CD8-positive, alpha-beta memory T cell (primary cell): ENCODE measurements at regions not wholly inside any gene's neighbourhood (a gene's known extent, or its start where the extent isn't known, plus 50 kb on each side); places are given as distances from the start of the nearest gene placed in this dataset.

Experiments used
- CTCF ChIA-PET: fragments of 350-600 bp; sonication (Branson Sonifier 250); formaldehyde crosslinking; loops from one replicate; lab custom pipeline; 2021; ENCODE audit warnings: antibody characterized with exemption; lab: Charles Lee
- POLR2A ChIA-PET: fragments of 350-600 bp; sonication (Branson Sonifier 250); formaldehyde crosslinking; loops from one replicate; lab custom pipeline; 2021; ENCODE audit warnings: antibody characterized with exemption; lab: Charles Lee
- DNase-seq, 5 donors: peaks; one replicate each; pipeline versions ENCODE4 v3.0.0 to v3.0.0-alpha.2; 2020 to 2022; ENCODE audit warnings: mixed read lengths in 1 of 5
- H3K27ac ChIP-seq: one replicate; pipeline ENCODE4 v1.7.0; 2013; ENCODE audit warnings: low read depth, mild to moderate bottlenecking, low read length, moderate library complexity
- H3K27me3 ChIP-seq: 2 replicates; pipeline ENCODE4 v1.7.0; 2013; ENCODE audit warnings: low read length, mild to moderate bottlenecking; ENCODE audit not compliant: insufficient read depth, poor library complexity, severe bottlenecking
- H3K36me3 ChIP-seq: 2 replicates; pipeline ENCODE4 v1.7.0; 2013; ENCODE audit warnings: mild to moderate bottlenecking, low read length, moderate library complexity; ENCODE audit not compliant: insufficient read depth
- H3K4me1 ChIP-seq: 2 replicates; pipeline ENCODE4 v1.7.0; 2013; ENCODE audit warnings: mild to moderate bottlenecking, low read length, moderate library complexity; ENCODE audit not compliant: insufficient read depth
- H3K4me3 ChIP-seq: 2 replicates; pipeline ENCODE4 v1.7.0; 2013; ENCODE audit warnings: mild to moderate bottlenecking, low read length
- H3K9me3 ChIP-seq: 2 replicates; pipeline ENCODE4 v1.7.0; 2013; ENCODE audit warnings: mild to moderate bottlenecking, low read length
- H3K27ac Mint-ChIP-seq, 8 donors: one replicate each; pipeline ENCODE4 v1.8.0; 2020 to 2021; ENCODE audit warnings: mixed read lengths in 8 of 8, mild to moderate bottlenecking in 6 of 8, inconsistent platforms in 3 of 8, moderate library complexity in 3 of 8
- H3K27me3 Mint-ChIP-seq, 2 donors: one replicate each; pipeline ENCODE4 v1.8.0; 2020 to 2021; ENCODE audit warnings: mixed read lengths in 2 of 2, mild to moderate bottlenecking in 1 of 2, moderate library complexity in 1 of 2
- H3K36me3 Mint-ChIP-seq, 3 donors: one replicate each; pipeline ENCODE4 v1.8.0; 2020 to 2021; ENCODE audit warnings: mixed read lengths in 3 of 3, inconsistent platforms in 1 of 3, mild to moderate bottlenecking in 1 of 3
- H3K4me1 Mint-ChIP-seq, 3 donors: one replicate each; pipeline ENCODE4 v1.8.0; 2020 to 2021; ENCODE audit warnings: mixed read lengths in 3 of 3, inconsistent platforms in 1 of 3, mild to moderate bottlenecking in 1 of 3
- H3K4me3 Mint-ChIP-seq, 7 donors: one replicate each; pipeline ENCODE4 v1.8.0; 2020 to 2021; ENCODE audit warnings: mixed read lengths in 7 of 7, mild to moderate bottlenecking in 6 of 7, moderate library complexity in 4 of 7, inconsistent platforms in 2 of 7
- H3K9me3 Mint-ChIP-seq, 5 donors: one replicate each; pipeline ENCODE4 v1.8.0; 2020 to 2022; ENCODE audit warnings: mixed read lengths in 5 of 5, mild to moderate bottlenecking in 3 of 5, moderate library complexity in 2 of 5, inconsistent platforms in 1 of 5

GRCh38 chr20:21608777-21609176 is 94.9 kb upstream of the NKX2-2 start:
- no peaks in the 10 kb centered on the region for H3K4me1 Mint-ChIP-seq
- Histone ChIP-seq H3K36me3 (no peaks in the 10 kb centered on the region), H3K4me1 (no peaks in the 10 kb centered on the region), H3K27me3 (no peaks in the 10 kb centered on the region), H3K27ac (no peak overlapping the region), H3K9me3 (no peaks in the 10 kb centered on the region), H3K4me3 (no peak overlapping the region)
- peaks cover 0 to 3% (median 0%) of the 10 kb centered on the region in 3 donors for H3K36me3 Mint-ChIP-seq
- POLR2A ChIA-PET = no interaction called here
- H3K9me3 Mint-ChIP-seq = peaks cover 4 to 18% (median 8%) of the 10 kb centered on the region in 5 donors
- H3K27ac Mint-ChIP-seq = no peak overlapping the region
- no peak for DNase-seq
- H3K4me3 Mint-ChIP-seq = no peak overlapping the region
- CTCF ChIA-PET = no interaction called here
- peaks cover 13 to 15% of the 10 kb centered on the region in 2 donors for H3K27me3 Mint-ChIP-seq

- H3K4me3 Mint-ChIP-seq = no peak overlapping the region
- H3K27me3 Mint-ChIP-seq = peaks cover 13 to 15% of the 10 kb centered on the region in 2 donors
- no peak for DNase-seq
- H3K27ac Mint-ChIP-seq = no peak overlapping the region
- Histone ChIP-seq H3K4me3 (no peak overlapping the region), H3K36me3 (no peaks in the 10 kb centered on the region), H3K27ac (no peak overlapping the region), H3K4me1 (no peaks in the 10 kb centered on the region), H3K27me3 (no peaks in the 10 kb centered on the region), H3K9me3 (no peaks in the 10 kb centered on the region)
- H3K9me3 Mint-ChIP-seq = peaks cover 4 to 18% (median 8%) of the 10 kb centered on the region in 5 donors
- CTCF ChIA-PET = no interaction called here
- POLR2A ChIA-PET = no interaction called here
- H3K4me1 Mint-ChIP-seq = no peaks in the 10 kb centered on the region
- H3K36me3 Mint-ChIP-seq = peaks cover 0 to 3% (median 0%) of the 10 kb centered on the region in 3 donors
Observed at GRCh38 chr20:21607971-21608725, 94.3 kb upstream of the NKX2-2 start.

GRCh38 chr20:21601799-21602198 is 87.9 kb upstream of the NKX2-2 start:
- no peak for DNase-seq
- H3K9me3 ChIP-seq = no peaks in the 10 kb centered on the region
- Mint-ChIP-seq H3K36me3 (no peaks in the 10 kb centered on the region), H3K4me1 (no peaks in the 10 kb centered on the region), H3K27ac (no peak overlapping the region), H3K27me3 (peaks cover 0 to 7% of the 10 kb centered on the region in 2 donors), H3K4me3 (no peak overlapping the region), H3K9me3 (peaks cover 8 to 12% (median 10%) of the 10 kb centered on the region in 5 donors)
- no peaks in the 10 kb centered on the region for H3K4me1 ChIP-seq
- no peak overlapping the region for H3K27ac ChIP-seq
- H3K36me3 ChIP-seq = no peaks in the 10 kb centered on the region
- no peak overlapping the region for H3K4me3 ChIP-seq
- no peaks in the 10 kb centered on the region for H3K27me3 ChIP-seq
- ChIA-PET CTCF (no interaction called here), POLR2A (no interaction called here)

GRCh38 chr20:21586682-21587081 is 72.8 kb upstream of the NKX2-2 start:
- no peak overlapping the region for H3K27ac ChIP-seq
- Mint-ChIP-seq H3K27ac (no peak overlapping the region), H3K9me3 (peaks cover 0 to 2% (median 0%) of the 10 kb centered on the region in 5 donors), H3K4me3 (no peak overlapping the region), H3K36me3 (no peaks in the 10 kb centered on the region), H3K27me3 (peaks cover 10 to 33% of the 10 kb centered on the region in 2 donors), H3K4me1 (no peaks in the 10 kb centered on the region)
- ChIA-PET CTCF (interaction anchor here (4.8 kb wide), 1 partner anchor 14 kb away, joined by 16 read pairs; no protein-coding TSS in a partner anchor), POLR2A (no interaction called here)
- H3K36me3 ChIP-seq = no peaks in the 10 kb centered on the region
- H3K4me1 ChIP-seq = no peaks in the 10 kb centered on the region
- no peaks in the 10 kb centered on the region for H3K9me3 ChIP-seq
- H3K4me3 ChIP-seq = no peak overlapping the region
- peaks cover 7% of the 10 kb centered on the region for H3K27me3 ChIP-seq
- no peak for DNase-seq

GRCh38 chr20:21583486-21584168 is 69.8 kb upstream of the NKX2-2 start:
- no peak overlapping the region for H3K27ac Mint-ChIP-seq
- H3K36me3 Mint-ChIP-seq = no peaks in the 10 kb centered on the region
- CTCF ChIA-PET = interaction anchor here (4.8 kb wide), 1 partner anchor 11 kb away, joined by 16 read pairs; no protein-coding TSS in a partner anchor

GRCh38 chr20:21577551-21577950 is 63.7 kb upstream of the NKX2-2 start:
- Histone ChIP-seq H3K4me3 (no peak overlapping the region), H3K36me3 (no peaks in the 10 kb centered on the region), H3K9me3 (no peaks in the 10 kb centered on the region), H3K4me1 (no peaks in the 10 kb centered on the region), H3K27me3 (no peaks in the 10 kb centered on the region), H3K27ac (no peak overlapping the region)
- Mint-ChIP-seq H3K27me3 (peaks cover 10 to 26% of the 10 kb centered on the region in 2 donors), H3K36me3 (no peaks in the 10 kb centered on the region), H3K4me1 (no peaks in the 10 kb centered on the region), H3K4me3 (no peak overlapping the region), H3K9me3 (no peaks in the 10 kb centered on the region), H3K27ac (no peak overlapping the region)
- ChIA-PET POLR2A (no interaction called here), CTCF (no interaction called here)
- no peak for DNase-seq

More at GRCh38 chr20:21583486-21584168, 69.8 kb upstream of the NKX2-2 start:
- POLR2A ChIA-PET = no interaction called here
- Histone ChIP-seq H3K4me3 (no peak overlapping the region), H3K36me3 (no peaks in the 10 kb centered on the region), H3K4me1 (no peaks in the 10 kb centered on the region), H3K27me3 (peaks cover 7% of the 10 kb centered on the region), H3K9me3 (no peaks in the 10 kb centered on the region), H3K27ac (no peak overlapping the region)
- Mint-ChIP-seq H3K9me3 (no peaks in the 10 kb centered on the region), H3K27me3 (peaks cover 10 to 49% of the 10 kb centered on the region in 2 donors), H3K4me3 (no peak overlapping the region), H3K4me1 (no peaks in the 10 kb centered on the region)
- no peak for DNase-seq

- no peak overlapping the region for H3K4me3 ChIP-seq
- no peak for DNase-seq
- H3K27me3 ChIP-seq = peaks cover 3% of the 10 kb centered on the region
- H3K9me3 ChIP-seq = no peaks in the 10 kb centered on the region
- H3K4me1 ChIP-seq = no peaks in the 10 kb centered on the region
- ChIA-PET POLR2A (no interaction called here), CTCF (interaction anchor here (1.1 kb wide), 1 partner anchor 46 kb away, joined by 4 read pairs; no protein-coding TSS in a partner anchor)
- Mint-ChIP-seq H3K36me3 (no peaks in the 10 kb centered on the region), H3K27me3 (peaks cover 6 to 19% of the 10 kb centered on the region in 2 donors), H3K27ac (no peak overlapping the region), H3K4me3 (no peak overlapping the region), H3K9me3 (no peaks in the 10 kb centered on the region), H3K4me1 (no peaks in the 10 kb centered on the region)
- H3K27ac ChIP-seq = no peak overlapping the region
- no peaks in the 10 kb centered on the region for H3K36me3 ChIP-seq
Observed at GRCh38 chr20:21575981-21576740, 62.3 kb upstream of the NKX2-2 start.

GRCh38 chr20:21575167-21575566 is 61.3 kb upstream of the NKX2-2 start:
- Mint-ChIP-seq H3K27me3 (peaks cover 6 to 9% of the 10 kb centered on the region in 2 donors), H3K9me3 (no peaks in the 10 kb centered on the region), H3K4me1 (no peaks in the 10 kb centered on the region), H3K36me3 (no peaks in the 10 kb centered on the region), H3K27ac (no peak overlapping the region), H3K4me3 (no peak overlapping the region)
- Histone ChIP-seq H3K4me3 (no peak overlapping the region), H3K36me3 (no peaks in the 10 kb centered on the region), H3K4me1 (no peaks in the 10 kb centered on the region), H3K27ac (no peak overlapping the region), H3K9me3 (no peaks in the 10 kb centered on the region), H3K27me3 (peaks cover 3% of the 10 kb centered on the region)
- no peak for DNase-seq
- CTCF ChIA-PET = no interaction called here
- POLR2A ChIA-PET = no interaction called here
